ENCODE measurements at regions not wholly inside any gene's neighbourhood (a gene's known extent, or its start where the extent isn't known, plus 50 kb on each side); places are given as distances from the start of the nearest gene placed in this dataset.

GRCh38 chr7:57482-58255, 134.7 kb upstream of the FAM20C start:
- TF ChIP-seq CTCF (IDR thresholded peaks at IDR 0.05; ENCODE audit: borderline replicate concordance, extremely low read depth, low read length, poor library complexity, severe bottlenecking) (no peak), EZH2 (IDR thresholded peaks at IDR 0.05; ENCODE audit: borderline replicate concordance, low read depth, low read length, severe bottlenecking) (no peak)
